ENCODE measurements at regions not wholly inside any gene's neighbourhood (a gene's known extent, or its start where the extent isn't known, plus 50 kb on each side); places are given as distances from the start of the nearest gene placed in this dataset.

- ATAC-seq (no peak), DNase-seq (ENCODE audit: low spot score) (no peak)
- no peak for TF ChIP-seq TCF7 (CRISPR knock-in tag; IDR thresholded peaks at IDR 0.05; ENCODE audit: low read depth)
- TF ChIP-seq GRHL2 (CRISPR knock-in tag; IDR thresholded peaks at IDR 0.05; ENCODE audit: insufficient replicate concordance, severe bottlenecking): no peak
- TF ChIP-seq ZSCAN18 (CRISPR knock-in tag; IDR thresholded peaks at IDR 0.05): no peak
- ChIA-PET POLR2A (no interaction called here), CTCF (no interaction called here)
- H3K27ac Mint-ChIP-seq: no peak overlapping the region
- no peak overlapping the region for H3K4me3 Mint-ChIP-seq
- H3K36me3 Mint-ChIP-seq: no peaks in the 10 kb centered on the region
- no peaks in the 10 kb centered on the region for H3K27me3 Mint-ChIP-seq (ENCODE audit: low read depth)
- no peaks in the 10 kb centered on the region for H3K4me1 Mint-ChIP-seq
- no peaks in the 10 kb centered on the region for H3K9me3 Mint-ChIP-seq
Observed at GRCh38 chr4:126697748-126698147, 935.0 kb upstream of the INTU start.

DNA sequence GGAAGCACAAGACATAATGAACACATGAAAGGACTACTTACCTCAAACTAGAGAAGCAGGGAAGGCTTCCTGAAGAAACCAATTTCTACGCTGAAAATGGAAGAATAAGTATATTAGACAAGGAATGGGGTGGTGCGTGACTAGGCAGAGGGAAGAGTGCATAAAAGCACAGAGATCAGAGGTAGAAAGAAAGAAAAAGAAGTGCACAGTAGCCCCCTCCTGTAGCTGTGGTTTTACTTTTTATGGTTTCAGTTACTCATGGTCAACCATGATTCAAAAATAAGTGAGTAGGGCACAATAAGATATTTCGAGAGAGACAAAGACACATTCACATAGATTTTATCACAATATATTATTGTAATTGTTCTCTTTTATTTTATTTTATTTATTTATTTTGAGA lies 934.5 kb upstream of the INTU start:
- H3K4me1 Mint-ChIP-seq: no peaks in the 10 kb centered on the region
- ChIA-PET CTCF (no interaction called here), POLR2A (no interaction called here)
- H3K27me3 Mint-ChIP-seq (ENCODE audit: low read depth): no peaks in the 10 kb centered on the region
- H3K27ac Mint-ChIP-seq: no peak overlapping the region
- DNase-seq (ENCODE audit: low spot score): no peak
- no peak for ATAC-seq
- no peaks in the 10 kb centered on the region for H3K36me3 Mint-ChIP-seq
- no peak overlapping the region for H3K4me3 Mint-ChIP-seq
- TF ChIP-seq IRF2 (CRISPR knock-in tag; IDR thresholded peaks at IDR 0.05; ENCODE audit: borderline replicate concordance, low read depth) (no peak), ZNF671 (CRISPR knock-in tag; IDR thresholded peaks at IDR 0.05) (no peak), E2F1 (CRISPR knock-in tag; IDR thresholded peaks at IDR 0.05) (no peak), ZNF219 (CRISPR knock-in tag; IDR thresholded peaks at IDR 0.05; ENCODE audit: borderline replicate concordance) (no peak), NFYB (CRISPR knock-in tag; conservative IDR thresholded peaks at IDR 0.05; ENCODE audit: low read depth) (no peak), PRRX2 (CRISPR knock-in tag; IDR thresholded peaks at IDR 0.05) (no peak), EMX1 (CRISPR knock-in tag; IDR thresholded peaks at IDR 0.05) (no peak), NR2C2 (CRISPR knock-in tag; IDR thresholded peaks at IDR 0.05) (no peak), TP53 (CRISPR knock-in tag; IDR thresholded peaks at IDR 0.05) (no peak), ZBTB43 (CRISPR knock-in tag; IDR thresholded peaks at IDR 0.05) (no peak), ETV6 (CRISPR knock-in tag; IDR thresholded peaks at IDR 0.05) (no peak), MYBL2 (CRISPR knock-in tag; IDR thresholded peaks at IDR 0.05) (no peak), ZBTB21 (CRISPR knock-in tag; IDR thresholded peaks at IDR 0.05; ENCODE audit: borderline replicate concordance) (no peak), ZNF396 (CRISPR knock-in tag; IDR thresholded peaks at IDR 0.05; ENCODE audit: borderline replicate concordance) (no peak)
- TF ChIP-seq, protein P1, sequence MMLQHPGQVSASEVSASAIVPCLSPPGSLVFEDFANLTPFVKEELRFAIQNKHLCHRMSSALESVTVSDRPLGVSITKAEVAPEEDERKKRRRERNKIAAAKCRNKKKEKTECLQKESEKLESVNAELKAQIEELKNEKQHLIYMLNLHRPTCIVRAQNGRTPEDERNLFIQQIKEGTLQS (CRISPR knock-in tag; conservative IDR thresholded peaks at IDR 0.05): no peak
- no peaks in the 10 kb centered on the region for H3K9me3 Mint-ChIP-seq

DNA sequence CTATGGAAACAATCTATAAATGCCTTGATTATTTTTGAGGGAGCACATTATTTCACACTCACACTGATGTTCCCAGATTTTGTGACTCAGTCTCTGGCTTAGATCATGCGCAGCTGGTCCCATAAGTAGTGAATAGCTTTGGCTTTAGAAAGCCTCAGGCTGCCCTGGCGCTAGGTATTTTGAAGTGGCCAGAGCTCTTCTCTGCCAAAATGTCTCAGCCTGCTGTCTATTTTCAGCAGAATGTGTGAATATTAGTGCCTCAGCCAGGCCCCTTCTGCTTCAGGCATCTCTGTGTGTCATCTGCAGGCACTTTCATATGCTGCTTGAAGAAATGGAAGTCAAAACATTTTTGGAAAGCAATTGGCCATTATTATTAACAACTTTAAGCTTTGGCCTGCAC lies 931.0 kb upstream of the INTU start:
- DNase-seq (ENCODE audit: low spot score) (no peak), ATAC-seq (no peak)
- Mint-ChIP-seq H3K27ac (no peak overlapping the region), H3K9me3 (no peaks in the 10 kb centered on the region), H3K4me3 (no peak overlapping the region), H3K4me1 (0 out of 2 replicates have a peak, but pooled peaks cover 3% of the 10 kb centered on the region), H3K27me3 (ENCODE audit: low read depth) (no peaks in the 10 kb centered on the region), H3K36me3 (no peaks in the 10 kb centered on the region)
- ChIA-PET POLR2A (no interaction called here), CTCF (no interaction called here)
- TF ChIP-seq GABPB1 (CRISPR knock-in tag; IDR thresholded peaks at IDR 0.05) (no peak), NR2C2 (CRISPR knock-in tag; IDR thresholded peaks at IDR 0.05) (no peak), CREM (CRISPR knock-in tag; IDR thresholded peaks at IDR 0.05) (no peak), ATF1 (CRISPR knock-in tag; IDR thresholded peaks at IDR 0.05) (no peak), NR1H2 (CRISPR knock-in tag; IDR thresholded peaks at IDR 0.05) (no peak), CDX4 (CRISPR knock-in tag; IDR thresholded peaks at IDR 0.05; ENCODE audit: borderline replicate concordance) (no peak), SMAD3 (CRISPR knock-in tag; IDR thresholded peaks at IDR 0.05; ENCODE audit: borderline replicate concordance) (no peak), E2F1 (CRISPR knock-in tag; IDR thresholded peaks at IDR 0.05) (no peak), PREB (CRISPR knock-in tag; IDR thresholded peaks at IDR 0.05; ENCODE audit: borderline replicate concordance) (no peak)
- TF ChIP-seq, protein P2, sequence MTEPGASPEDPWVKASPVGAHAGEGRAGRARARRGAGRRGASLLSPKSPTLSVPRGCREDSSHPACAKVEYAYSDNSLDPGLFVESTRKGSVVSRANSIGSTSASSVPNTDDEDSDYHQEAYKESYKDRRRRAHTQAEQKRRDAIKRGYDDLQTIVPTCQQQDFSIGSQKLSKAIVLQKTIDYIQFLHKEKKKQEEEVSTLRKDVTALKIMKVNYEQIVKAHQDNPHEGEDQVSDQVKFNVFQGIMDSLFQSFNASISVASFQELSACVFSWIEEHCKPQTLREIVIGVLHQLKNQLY (CRISPR knock-in tag; IDR thresholded peaks at IDR 0.05): no peak
